Ishikawa (cell line): ENCODE measurements at regions not wholly inside any gene's neighbourhood (a gene's known extent, or its start where the extent isn't known, plus 50 kb on each side); places are given as distances from the start of the nearest gene placed in this dataset.

Experiments
- CEBPB ChIP-seq: IDR thresholded peaks from 2 replicates; pipeline ENCODE4 v1.6.1; 2012
- CREB1 ChIP-seq: IDR thresholded peaks from 2 replicates; pipeline ENCODE4 v1.6.1; 2012; ENCODE audit warnings: low read depth
- EGR1 ChIP-seq: IDR thresholded peaks from 2 replicates; pipeline ENCODE4 v1.6.1; 2012
- EP300 ChIP-seq: IDR thresholded peaks from 2 replicates; pipeline ENCODE4 v1.6.1; 2012; ENCODE audit warnings: borderline replicate concordance
- FOXM1 ChIP-seq: IDR thresholded peaks from 2 replicates; pipeline ENCODE4 v1.6.1; 2012; ENCODE audit warnings: low read depth, borderline replicate concordance
- MAX ChIP-seq: IDR thresholded peaks from 2 replicates; pipeline ENCODE4 v1.6.1; 2012
- NFIC ChIP-seq: IDR thresholded peaks from 2 replicates; pipeline ENCODE4 v1.6.1; 2012
- RAD21 ChIP-seq: IDR thresholded peaks from 2 replicates; pipeline ENCODE4 v1.6.1; 2012; ENCODE audit warnings: low read depth
- REST ChIP-seq: IDR thresholded peaks from 2 replicates; pipeline ENCODE4 v1.6.1; 2012; ENCODE audit warnings: low read depth, mild to moderate bottlenecking
- TAF1 ChIP-seq: IDR thresholded peaks from 2 replicates; pipeline ENCODE4 v1.6.1; 2012; ENCODE audit warnings: low read depth, mild to moderate bottlenecking
- TCF12 ChIP-seq: IDR thresholded peaks from 2 replicates; pipeline ENCODE4 v1.6.1; 2012; ENCODE audit warnings: low read depth
- TEAD4 ChIP-seq: IDR thresholded peaks from 2 replicates; pipeline ENCODE4 v1.6.1; 2012
- USF1 ChIP-seq: IDR thresholded peaks from 2 replicates; pipeline ENCODE4 v1.6.1; 2012
- YY1 ChIP-seq: IDR thresholded peaks from 2 replicates; pipeline ENCODE4 v1.6.1; 2012; ENCODE audit warnings: low read depth
- ZBTB7A ChIP-seq: IDR thresholded peaks from 2 replicates; pipeline ENCODE4 v1.6.1; 2012; ENCODE audit warnings: low read depth

GRCh38 chr12:45543887-45544286 is 185.6 kb upstream of the ARID2 start:
- TF ChIP-seq ZBTB7A (no peak), RAD21 (peak; percentile 96), MAX (no peak), EP300 (no peak), NFIC (peak; percentile 47; the same call in 1 of the 2 replicates), YY1 (peak; percentile 36; the same call in 1 of the 2 replicates), FOXM1 (no peak), TEAD4 (0 out of 2 replicates have a peak, but pooled peaks have one; percentile 5), EGR1 (no peak), USF1 (no peak), CREB1 (no peak), TCF12 (no peak), CEBPB (peak; percentile 97)

- TF ChIP-seq TAF1 = no peak
Observed at GRCh38 chr12:45546545-45546944, 183.0 kb upstream of the ARID2 start.

- no peak for TF ChIP-seq EGR1
- TF ChIP-seq ZBTB7A = no peak
Observed at GRCh38 chr12:45547132-45547531, 182.4 kb upstream of the ARID2 start.

GRCh38 chr12:45547822-45548221 is 181.7 kb upstream of the ARID2 start:
- no peak for TF ChIP-seq YY1
- peak; percentile 32 for TF ChIP-seq RAD21
- no peak for TF ChIP-seq MAX
- no peak for TF ChIP-seq FOXM1
- no peak for TF ChIP-seq CEBPB

- TF ChIP-seq FOXM1 (no peak), EGR1 (no peak), MAX (no peak), EP300 (no peak), USF1 (no peak), TCF12 (no peak), REST (no peak), CREB1 (no peak), NFIC (no peak), TAF1 (no peak), YY1 (no peak), ZBTB7A (no peak), RAD21 (no peak)
Observed at GRCh38 chr12:45548426-45548825, 181.1 kb upstream of the ARID2 start.

- TF ChIP-seq MAX = no peak
- no peak for TF ChIP-seq TEAD4
- TF ChIP-seq FOXM1 = no peak
- no peak for TF ChIP-seq TCF12
- TF ChIP-seq YY1 = no peak
Observed at GRCh38 chr12:45549337-45549902, 180.1 kb upstream of the ARID2 start.

GRCh38 chr12:45553204-45553603 is 176.3 kb upstream of the ARID2 start:
- TF ChIP-seq TCF12 = no peak
- TF ChIP-seq TAF1 = no peak
- TF ChIP-seq EP300 = no peak
- no peak for TF ChIP-seq CREB1
- TF ChIP-seq NFIC = no peak
- no peak for TF ChIP-seq RAD21
- TF ChIP-seq REST = no peak
